HepG2 (cell line): ENCODE measurements at regions not wholly inside any gene's neighbourhood (a gene's known extent, or its start where the extent isn't known, plus 50 kb on each side); places are given as distances from the start of the nearest gene placed in this dataset.

Source experiments
- FLYWCH1 ChIP-seq: sonication (generic); formaldehyde crosslinking; IDR thresholded peaks from 2 replicates; pipeline ENCODE4 v1.8.1; 2023; ENCODE audit warnings: mild to moderate bottlenecking, missing genetic modification reagents
- POLR2A ChIP-seq, 2 experiments: IDR thresholded peaks; 2 replicates each; pipeline ENCODE4 v1.6.1; 2011; ENCODE audit warnings: low read depth in 2 of 2, low read length in 2 of 2, mild to moderate bottlenecking in 1 of 2, moderate library complexity in 1 of 2; ENCODE audit not compliant: insufficient read depth in 1 of 2
- ZIK1 ChIP-seq: sonication (generic); formaldehyde crosslinking; IDR thresholded peaks from 2 replicates; pipeline ENCODE4 v1.5.0; 2020; ENCODE audit warnings: mild to moderate bottlenecking, low read depth, missing genetic modification reagents, borderline replicate concordance
- ZSCAN22 ChIP-seq: sonication (generic); formaldehyde crosslinking; IDR thresholded peaks from 2 replicates; pipeline ENCODE4 v1.4.0; 2020; ENCODE audit warnings: mild to moderate bottlenecking, missing genetic modification reagents
- TF ChIP-seq, protein P1 (sequence below): sonication (generic); formaldehyde crosslinking; IDR thresholded peaks from 2 replicates; pipeline ENCODE4 v1.4.0; 2020; ENCODE audit warnings: missing genetic modification reagents

GRCh38 chr2:216316743-216317142 lies 55.5 kb downstream of the MARCHF4 start:
- TF ChIP-seq POLR2A (IDR thresholded peaks at IDR 0.05; ENCODE audit: insufficient read depth in 1 of 2, low read depth in 2 of 2, low read length in 2 of 2) (no peak), FLYWCH1 (CRISPR knock-in tag) (no peak), ZIK1 (CRISPR knock-in tag) (no peak), ZSCAN22 (no peak)
- TF ChIP-seq, protein P1, sequence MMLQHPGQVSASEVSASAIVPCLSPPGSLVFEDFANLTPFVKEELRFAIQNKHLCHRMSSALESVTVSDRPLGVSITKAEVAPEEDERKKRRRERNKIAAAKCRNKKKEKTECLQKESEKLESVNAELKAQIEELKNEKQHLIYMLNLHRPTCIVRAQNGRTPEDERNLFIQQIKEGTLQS (CRISPR knock-in tag) = no peak
